Astrocyte of the spinal cord (primary cell): ENCODE measurements at regions not wholly inside any gene's neighbourhood (a gene's known extent, or its start where the extent isn't known, plus 50 kb on each side); places are given as distances from the start of the nearest gene placed in this dataset.

ENCODE experiments used
- DNase-seq: peaks from one replicate; pipeline ENCODE4 v3.0.0; 2011; ENCODE audit warnings: low read depth, low spot score
- H3K4me3 ChIP-seq: 2 replicates; pipeline ENCODE4 v1.5.1; 2011; ENCODE audit warnings: low read depth, mild to moderate bottlenecking, low read length, moderate library complexity
- in situ Hi-C: cut with HindIII; loops from 2 replicates; pipeline ENCODE4 v1.10.0; 2017; ENCODE audit warnings: low sequenced_read_pairs
- TF ChIP-seq, protein P1 (sequence below): IDR thresholded peaks from 2 replicates; pipeline ENCODE4 v1.5.1; 2012; ENCODE audit warnings: low read depth, mild to moderate bottlenecking, low read length, inconsistent platforms

DNA sequence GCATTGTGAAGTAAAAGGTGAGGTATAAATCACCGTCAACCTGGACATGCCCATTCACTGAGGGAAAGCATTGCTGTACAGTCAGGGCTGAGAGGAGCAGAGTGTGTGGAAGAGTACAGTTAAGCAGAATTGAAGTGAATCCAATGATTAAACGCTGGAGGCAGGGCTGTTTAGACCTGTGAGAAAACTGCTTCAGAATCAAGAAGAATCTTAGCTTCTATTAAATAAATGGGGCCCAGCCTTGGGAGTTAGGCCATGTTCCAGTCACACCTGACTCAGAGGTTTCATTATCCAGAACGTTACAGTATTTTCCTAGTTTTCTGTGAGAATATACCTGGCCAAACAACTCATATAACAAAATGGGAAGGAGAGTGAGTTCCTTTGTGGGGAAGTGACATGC, 86.9 kb downstream of the ATP23 start:
- H3K4me3 ChIP-seq, result no peak overlapping the region
- TF ChIP-seq, protein P1, sequence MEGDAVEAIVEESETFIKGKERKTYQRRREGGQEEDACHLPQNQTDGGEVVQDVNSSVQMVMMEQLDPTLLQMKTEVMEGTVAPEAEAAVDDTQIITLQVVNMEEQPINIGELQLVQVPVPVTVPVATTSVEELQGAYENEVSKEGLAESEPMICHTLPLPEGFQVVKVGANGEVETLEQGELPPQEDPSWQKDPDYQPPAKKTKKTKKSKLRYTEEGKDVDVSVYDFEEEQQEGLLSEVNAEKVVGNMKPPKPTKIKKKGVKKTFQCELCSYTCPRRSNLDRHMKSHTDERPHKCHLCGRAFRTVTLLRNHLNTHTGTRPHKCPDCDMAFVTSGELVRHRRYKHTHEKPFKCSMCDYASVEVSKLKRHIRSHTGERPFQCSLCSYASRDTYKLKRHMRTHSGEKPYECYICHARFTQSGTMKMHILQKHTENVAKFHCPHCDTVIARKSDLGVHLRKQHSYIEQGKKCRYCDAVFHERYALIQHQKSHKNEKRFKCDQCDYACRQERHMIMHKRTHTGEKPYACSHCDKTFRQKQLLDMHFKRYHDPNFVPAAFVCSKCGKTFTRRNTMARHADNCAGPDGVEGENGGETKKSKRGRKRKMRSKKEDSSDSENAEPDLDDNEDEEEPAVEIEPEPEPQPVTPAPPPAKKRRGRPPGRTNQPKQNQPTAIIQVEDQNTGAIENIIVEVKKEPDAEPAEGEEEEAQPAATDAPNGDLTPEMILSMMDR, result no peak
- DNase-seq, result no peak
- in situ Hi-C loops, result no loop called here

GRCh38 chr12:58029260-58029659, 87.9 kb downstream of the ATP23 start:
- in situ Hi-C loops, result no loop called here
- DNase-seq, result no peak
- H3K4me3 ChIP-seq, result no peak overlapping the region
- TF ChIP-seq, protein P1, result no peak

DNA sequence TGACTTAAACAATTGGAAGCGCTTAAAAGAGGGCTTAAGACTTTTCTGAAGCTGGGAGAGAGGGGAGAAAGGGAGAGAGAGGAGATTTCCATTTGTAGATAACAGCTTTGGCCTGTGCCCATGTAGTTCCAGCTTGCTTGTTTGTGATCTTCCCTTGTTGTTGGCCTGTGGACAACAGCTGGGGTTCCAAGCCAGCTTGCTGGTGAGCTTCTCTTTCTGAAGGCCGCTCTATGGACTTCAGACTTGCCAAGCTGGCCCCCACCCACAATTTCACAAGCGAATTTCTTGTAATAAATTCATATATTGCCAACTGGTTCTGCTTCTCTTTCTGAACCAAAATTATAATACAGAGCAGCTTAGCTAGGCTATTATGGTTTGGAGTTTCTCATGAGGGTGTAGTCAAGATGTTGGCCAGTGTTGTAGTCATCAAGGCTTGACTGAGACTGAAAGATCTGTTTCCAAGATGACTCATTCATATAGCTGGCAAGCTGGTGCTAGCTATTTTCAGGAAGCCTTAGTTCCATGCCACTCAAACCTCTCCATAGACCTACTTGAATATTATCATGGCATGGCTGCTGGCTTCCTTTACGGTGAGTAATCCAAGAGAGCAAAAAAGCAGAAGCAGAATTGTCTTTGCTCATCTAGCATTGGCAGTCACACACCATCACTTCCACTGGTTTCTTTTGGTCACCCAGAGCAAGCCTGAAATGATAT, 89.4 kb downstream of the ATP23 start:
- TF ChIP-seq, protein P1, result no peak
- no peak for DNase-seq
- in situ Hi-C loops, result no loop called here
- H3K4me3 ChIP-seq, result no peak overlapping the region

DNA sequence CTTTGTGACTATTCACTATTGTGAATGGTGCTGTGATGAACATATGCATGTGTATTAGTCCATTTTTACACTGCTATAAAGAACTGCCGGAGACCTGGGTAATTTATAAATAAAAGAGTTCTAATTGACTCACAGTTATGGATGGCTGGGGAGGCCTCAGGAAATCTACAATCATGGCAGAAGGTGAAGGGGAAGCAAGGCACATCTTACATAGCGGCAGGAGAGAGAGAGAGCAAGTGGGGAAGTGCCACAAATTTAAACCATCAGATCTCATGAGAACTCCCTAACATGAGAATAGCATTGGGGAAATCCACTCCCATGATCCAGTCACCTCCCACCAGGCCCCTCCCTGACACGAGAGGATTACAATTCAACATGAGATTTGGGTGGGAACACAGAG, 90.8 kb downstream of the ATP23 start:
- in situ Hi-C loops, result no loop called here
- no peak for DNase-seq

DNA sequence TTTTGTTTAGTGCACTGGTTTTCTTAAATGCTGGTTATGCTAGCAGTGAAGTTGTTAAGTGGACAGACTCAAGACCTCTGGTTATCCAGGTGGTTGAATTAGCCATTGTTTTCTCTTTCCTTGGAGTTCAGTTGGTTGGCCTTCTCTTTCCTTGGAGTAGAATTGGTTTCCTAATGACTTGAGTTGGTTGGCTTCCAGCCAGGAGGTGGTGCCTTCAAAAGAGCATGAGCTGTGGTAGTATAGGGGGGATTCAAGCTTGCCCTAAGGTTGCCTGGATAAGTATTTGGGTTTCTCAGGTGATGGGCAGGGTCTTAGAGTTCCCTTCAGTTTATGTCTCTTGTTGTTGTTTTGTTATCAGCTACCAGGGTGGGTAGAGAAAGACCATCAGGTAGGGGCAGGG, 92.5 kb downstream of the ATP23 start:
- no peak for DNase-seq
- in situ Hi-C loops, result no loop called here
- TF ChIP-seq, protein P1, result no peak
- no peak overlapping the region for H3K4me3 ChIP-seq

More for the DNA sequence above, 90.8 kb downstream of the ATP23 start:
- no peak overlapping the region for H3K4me3 ChIP-seq
- TF ChIP-seq, protein P1, result no peak

- in situ Hi-C loops, result no loop called here
- TF ChIP-seq, protein P1, result no peak
- DNase-seq, result no peak
- no peak overlapping the region for H3K4me3 ChIP-seq
These were observed 92.9 kb downstream of the ATP23 start for GRCh38 chr12:58034311-58034710.

DNA sequence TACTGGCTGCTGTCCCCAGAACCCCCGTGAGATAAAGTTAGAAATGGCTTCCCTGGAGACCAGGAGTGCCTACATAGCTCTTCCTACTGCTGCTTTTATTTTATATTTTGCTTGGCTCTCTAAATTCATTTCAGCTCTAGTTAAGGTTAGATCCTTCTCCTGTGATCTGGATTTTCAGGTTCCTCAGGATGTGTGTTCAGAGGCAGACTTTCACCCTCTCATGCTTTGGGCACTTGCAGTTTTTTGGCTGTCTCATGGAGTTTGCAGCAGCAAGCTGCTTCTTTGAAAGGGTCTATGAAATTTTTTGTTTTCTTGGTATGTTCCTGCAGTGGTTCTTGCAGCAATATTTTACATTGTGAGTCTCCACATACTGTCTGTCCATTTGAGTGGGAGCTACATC, 93.3 kb downstream of the ATP23 start:
- TF ChIP-seq, protein P1, result no peak
- in situ Hi-C loops, result no loop called here
- no peak for DNase-seq
- no peak overlapping the region for H3K4me3 ChIP-seq
